HepG2 (cell line): ENCODE measurements at regions not wholly inside any gene's neighbourhood (a gene's known extent, or its start where the extent isn't known, plus 50 kb on each side); places are given as distances from the start of the nearest gene placed in this dataset.

Source experiments
- DMAP1 ChIP-seq: IDR thresholded peaks from 2 replicates; pipeline ENCODE4 v1.6.1; 2016
- DNMT3B ChIP-seq: conservative IDR thresholded peaks from 2 replicates; pipeline ENCODE4 v1.6.1; 2016; ENCODE audit warnings: missing biosample characterization, control low read depth
- EHMT2 ChIP-seq: fragments of 200-600 bp; sonication (generic); IDR thresholded peaks from 2 replicates; pipeline ENCODE4 v1.7.0; 2017; ENCODE audit warnings: antibody characterized with exemption, low read depth, low read length, borderline replicate concordance
- MYC ChIP-seq: sonication (generic); formaldehyde crosslinking; IDR thresholded peaks from 2 replicates; pipeline ENCODE4 v1.9.0; 2021; ENCODE audit warnings: missing genetic modification reagents, borderline replicate concordance
- NCOA2 ChIP-seq: sonication (generic); formaldehyde crosslinking; IDR thresholded peaks from 2 replicates; pipeline ENCODE4 v1.8.0; 2022; ENCODE audit warnings: inconsistent platforms
- NR3C1 ChIP-seq: sonication (generic); formaldehyde crosslinking; IDR thresholded peaks from 2 replicates; pipeline ENCODE4 v1.4.0; 2020; ENCODE audit warnings: missing genetic modification reagents
- RBAK ChIP-seq: sonication (generic); formaldehyde crosslinking; IDR thresholded peaks from 2 replicates; pipeline ENCODE4 v1.5.1; 2020; ENCODE audit warnings: mild to moderate bottlenecking, missing genetic modification reagents
- ZSCAN21 ChIP-seq: sonication (generic); formaldehyde crosslinking; IDR thresholded peaks from 2 replicates; pipeline ENCODE4 v1.8.0; 2022; ENCODE audit warnings: mild to moderate bottlenecking, missing genetic modification reagents, moderate library complexity, borderline replicate concordance
- TF ChIP-seq, protein P1 (sequence below): sonication (generic); formaldehyde crosslinking; conservative IDR thresholded peaks from 2 replicates; pipeline ENCODE4 v1.8.1; 2023; ENCODE audit warnings: missing genetic modification reagents
- TF ChIP-seq, protein P2 (sequence below): sonication (generic); formaldehyde crosslinking; IDR thresholded peaks from 2 replicates; pipeline ENCODE4 v1.4.0; 2020; ENCODE audit warnings: missing genetic modification reagents
- TF ChIP-seq, protein P3 (sequence below): sonication (generic); formaldehyde crosslinking; IDR thresholded peaks from 2 replicates; pipeline ENCODE4 v1.4.0; 2020; ENCODE audit warnings: missing genetic modification reagents
- TF ChIP-seq, protein P4 (sequence below): sonication (generic); formaldehyde crosslinking; IDR thresholded peaks from 2 replicates; pipeline ENCODE4 v1.8.1; 2022; ENCODE audit warnings: low read depth, mild to moderate bottlenecking, missing genetic modification reagents
- TF ChIP-seq, protein P5 (sequence below): sonication (generic); formaldehyde crosslinking; IDR thresholded peaks from 2 replicates; pipeline ENCODE4 v1.4.0; 2020; ENCODE audit warnings: missing genetic modification reagents
- TF ChIP-seq, protein P6 (sequence below): sonication (generic); formaldehyde crosslinking; conservative IDR thresholded peaks from 2 replicates; pipeline ENCODE4 v1.4.0; 2020; ENCODE audit warnings: missing genetic modification reagents
- TF ChIP-seq, protein P7 (sequence below): sonication (generic); formaldehyde crosslinking; IDR thresholded peaks from 2 replicates; pipeline ENCODE4 v1.4.0; 2020; ENCODE audit warnings: missing genetic modification reagents

DNA sequence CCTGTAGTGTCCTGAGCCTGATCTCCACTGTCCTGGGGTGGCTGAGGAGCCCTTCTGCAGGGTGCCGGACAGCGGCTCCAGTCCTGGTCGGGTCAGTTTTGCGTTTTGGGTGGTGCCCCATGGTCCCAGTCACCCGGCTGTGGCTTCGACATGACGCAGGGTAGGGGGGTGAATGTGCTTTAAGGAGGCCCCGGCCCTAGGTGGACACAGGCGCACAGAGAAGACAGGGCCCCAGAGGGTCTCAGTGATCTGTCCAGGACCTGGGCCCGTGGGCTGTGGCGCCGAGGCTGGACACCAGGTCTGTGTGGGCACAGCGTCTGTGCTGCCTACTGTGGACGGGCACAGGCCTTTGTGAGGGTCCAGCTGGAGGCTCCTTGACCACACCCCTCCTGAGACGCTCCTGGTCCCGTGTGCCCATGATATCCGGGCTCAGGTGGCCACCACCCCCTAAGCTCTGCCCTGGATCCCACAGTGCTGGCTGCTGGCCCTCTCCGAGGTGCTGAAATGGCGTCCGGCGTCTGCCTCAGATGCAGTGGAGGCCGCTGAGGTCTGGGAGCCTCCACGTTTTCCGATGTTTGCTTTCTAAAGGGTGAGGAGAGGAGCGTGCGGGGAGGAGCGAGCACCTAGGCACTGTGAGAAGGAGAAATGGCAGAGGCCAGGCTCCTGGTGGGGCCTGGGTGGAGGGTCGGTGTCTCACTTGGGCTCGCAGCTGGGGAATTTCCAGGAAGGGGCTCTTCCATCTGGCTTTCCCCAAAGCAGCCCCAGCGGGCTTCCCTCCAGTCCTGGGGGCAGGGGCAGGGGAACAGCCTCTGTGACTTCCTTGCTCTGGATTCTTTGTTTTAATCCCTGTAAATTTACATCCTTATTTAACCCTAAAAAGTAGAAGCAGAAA is 56.1 kb upstream of the ACSF3 start (continued):
- TF ChIP-seq, protein P1, sequence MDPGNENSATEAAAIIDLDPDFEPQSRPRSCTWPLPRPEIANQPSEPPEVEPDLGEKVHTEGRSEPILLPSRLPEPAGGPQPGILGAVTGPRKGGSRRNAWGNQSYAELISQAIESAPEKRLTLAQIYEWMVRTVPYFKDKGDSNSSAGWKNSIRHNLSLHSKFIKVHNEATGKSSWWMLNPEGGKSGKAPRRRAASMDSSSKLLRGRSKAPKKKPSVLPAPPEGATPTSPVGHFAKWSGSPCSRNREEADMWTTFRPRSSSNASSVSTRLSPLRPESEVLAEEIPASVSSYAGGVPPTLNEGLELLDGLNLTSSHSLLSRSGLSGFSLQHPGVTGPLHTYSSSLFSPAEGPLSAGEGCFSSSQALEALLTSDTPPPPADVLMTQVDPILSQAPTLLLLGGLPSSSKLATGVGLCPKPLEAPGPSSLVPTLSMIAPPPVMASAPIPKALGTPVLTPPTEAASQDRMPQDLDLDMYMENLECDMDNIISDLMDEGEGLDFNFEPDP (CRISPR knock-in tag), result no peak
- TF ChIP-seq, protein P2, sequence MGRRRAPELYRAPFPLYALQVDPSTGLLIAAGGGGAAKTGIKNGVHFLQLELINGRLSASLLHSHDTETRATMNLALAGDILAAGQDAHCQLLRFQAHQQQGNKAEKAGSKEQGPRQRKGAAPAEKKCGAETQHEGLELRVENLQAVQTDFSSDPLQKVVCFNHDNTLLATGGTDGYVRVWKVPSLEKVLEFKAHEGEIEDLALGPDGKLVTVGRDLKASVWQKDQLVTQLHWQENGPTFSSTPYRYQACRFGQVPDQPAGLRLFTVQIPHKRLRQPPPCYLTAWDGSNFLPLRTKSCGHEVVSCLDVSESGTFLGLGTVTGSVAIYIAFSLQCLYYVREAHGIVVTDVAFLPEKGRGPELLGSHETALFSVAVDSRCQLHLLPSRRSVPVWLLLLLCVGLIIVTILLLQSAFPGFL, result no peak
- TF ChIP-seq DMAP1 (CRISPR knock-in tag) (no peak), NR3C1 (no peak), MYC (CRISPR knock-in tag) (no peak), ZSCAN21 (CRISPR knock-in tag) (peak; percentile 42; the same call in 1 of the 2 replicates), DNMT3B (CRISPR knock-in tag) (no peak), NCOA2 (peak; percentile 51), EHMT2 (peak; percentile 69; the same call in 1 of the 2 replicates), RBAK (no peak)
- TF ChIP-seq, protein P3, sequence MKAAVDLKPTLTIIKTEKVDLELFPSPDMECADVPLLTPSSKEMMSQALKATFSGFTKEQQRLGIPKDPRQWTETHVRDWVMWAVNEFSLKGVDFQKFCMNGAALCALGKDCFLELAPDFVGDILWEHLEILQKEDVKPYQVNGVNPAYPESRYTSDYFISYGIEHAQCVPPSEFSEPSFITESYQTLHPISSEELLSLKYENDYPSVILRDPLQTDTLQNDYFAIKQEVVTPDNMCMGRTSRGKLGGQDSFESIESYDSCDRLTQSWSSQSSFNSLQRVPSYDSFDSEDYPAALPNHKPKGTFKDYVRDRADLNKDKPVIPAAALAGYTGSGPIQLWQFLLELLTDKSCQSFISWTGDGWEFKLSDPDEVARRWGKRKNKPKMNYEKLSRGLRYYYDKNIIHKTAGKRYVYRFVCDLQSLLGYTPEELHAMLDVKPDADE (CRISPR knock-in tag), result no peak
- TF ChIP-seq, protein P4, sequence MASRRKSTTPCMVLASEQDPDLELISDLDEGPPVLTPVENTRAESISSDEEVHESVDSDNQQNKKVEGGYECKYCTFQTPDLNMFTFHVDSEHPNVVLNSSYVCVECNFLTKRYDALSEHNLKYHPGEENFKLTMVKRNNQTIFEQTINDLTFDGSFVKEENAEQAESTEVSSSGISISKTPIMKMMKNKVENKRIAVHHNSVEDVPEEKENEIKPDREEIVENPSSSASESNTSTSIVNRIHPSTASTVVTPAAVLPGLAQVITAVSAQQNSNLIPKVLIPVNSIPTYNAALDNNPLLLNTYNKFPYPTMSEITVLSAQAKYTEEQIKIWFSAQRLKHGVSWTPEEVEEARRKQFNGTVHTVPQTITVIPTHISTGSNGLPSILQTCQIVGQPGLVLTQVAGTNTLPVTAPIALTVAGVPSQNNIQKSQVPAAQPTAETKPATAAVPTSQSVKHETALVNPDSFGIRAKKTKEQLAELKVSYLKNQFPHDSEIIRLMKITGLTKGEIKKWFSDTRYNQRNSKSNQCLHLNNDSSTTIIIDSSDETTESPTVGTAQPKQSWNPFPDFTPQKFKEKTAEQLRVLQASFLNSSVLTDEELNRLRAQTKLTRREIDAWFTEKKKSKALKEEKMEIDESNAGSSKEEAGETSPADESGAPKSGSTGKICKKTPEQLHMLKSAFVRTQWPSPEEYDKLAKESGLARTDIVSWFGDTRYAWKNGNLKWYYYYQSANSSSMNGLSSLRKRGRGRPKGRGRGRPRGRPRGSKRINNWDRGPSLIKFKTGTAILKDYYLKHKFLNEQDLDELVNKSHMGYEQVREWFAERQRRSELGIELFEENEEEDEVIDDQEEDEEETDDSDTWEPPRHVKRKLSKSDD, result no peak
- TF ChIP-seq, protein P5, sequence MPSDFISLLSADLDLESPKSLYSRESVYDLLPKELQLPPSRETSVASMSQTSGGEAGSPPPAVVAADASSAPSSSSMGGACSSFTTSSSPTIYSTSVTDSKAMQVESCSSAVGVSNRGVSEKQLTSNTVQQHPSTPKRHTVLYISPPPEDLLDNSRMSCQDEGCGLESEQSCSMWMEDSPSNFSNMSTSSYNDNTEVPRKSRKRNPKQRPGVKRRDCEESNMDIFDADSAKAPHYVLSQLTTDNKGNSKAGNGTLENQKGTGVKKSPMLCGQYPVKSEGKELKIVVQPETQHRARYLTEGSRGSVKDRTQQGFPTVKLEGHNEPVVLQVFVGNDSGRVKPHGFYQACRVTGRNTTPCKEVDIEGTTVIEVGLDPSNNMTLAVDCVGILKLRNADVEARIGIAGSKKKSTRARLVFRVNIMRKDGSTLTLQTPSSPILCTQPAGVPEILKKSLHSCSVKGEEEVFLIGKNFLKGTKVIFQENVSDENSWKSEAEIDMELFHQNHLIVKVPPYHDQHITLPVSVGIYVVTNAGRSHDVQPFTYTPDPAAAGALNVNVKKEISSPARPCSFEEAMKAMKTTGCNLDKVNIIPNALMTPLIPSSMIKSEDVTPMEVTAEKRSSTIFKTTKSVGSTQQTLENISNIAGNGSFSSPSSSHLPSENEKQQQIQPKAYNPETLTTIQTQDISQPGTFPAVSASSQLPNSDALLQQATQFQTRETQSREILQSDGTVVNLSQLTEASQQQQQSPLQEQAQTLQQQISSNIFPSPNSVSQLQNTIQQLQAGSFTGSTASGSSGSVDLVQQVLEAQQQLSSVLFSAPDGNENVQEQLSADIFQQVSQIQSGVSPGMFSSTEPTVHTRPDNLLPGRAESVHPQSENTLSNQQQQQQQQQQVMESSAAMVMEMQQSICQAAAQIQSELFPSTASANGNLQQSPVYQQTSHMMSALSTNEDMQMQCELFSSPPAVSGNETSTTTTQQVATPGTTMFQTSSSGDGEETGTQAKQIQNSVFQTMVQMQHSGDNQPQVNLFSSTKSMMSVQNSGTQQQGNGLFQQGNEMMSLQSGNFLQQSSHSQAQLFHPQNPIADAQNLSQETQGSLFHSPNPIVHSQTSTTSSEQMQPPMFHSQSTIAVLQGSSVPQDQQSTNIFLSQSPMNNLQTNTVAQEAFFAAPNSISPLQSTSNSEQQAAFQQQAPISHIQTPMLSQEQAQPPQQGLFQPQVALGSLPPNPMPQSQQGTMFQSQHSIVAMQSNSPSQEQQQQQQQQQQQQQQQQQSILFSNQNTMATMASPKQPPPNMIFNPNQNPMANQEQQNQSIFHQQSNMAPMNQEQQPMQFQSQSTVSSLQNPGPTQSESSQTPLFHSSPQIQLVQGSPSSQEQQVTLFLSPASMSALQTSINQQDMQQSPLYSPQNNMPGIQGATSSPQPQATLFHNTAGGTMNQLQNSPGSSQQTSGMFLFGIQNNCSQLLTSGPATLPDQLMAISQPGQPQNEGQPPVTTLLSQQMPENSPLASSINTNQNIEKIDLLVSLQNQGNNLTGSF, result peak; percentile 74; the same call in 1 of the 2 replicates
- TF ChIP-seq, protein P6, sequence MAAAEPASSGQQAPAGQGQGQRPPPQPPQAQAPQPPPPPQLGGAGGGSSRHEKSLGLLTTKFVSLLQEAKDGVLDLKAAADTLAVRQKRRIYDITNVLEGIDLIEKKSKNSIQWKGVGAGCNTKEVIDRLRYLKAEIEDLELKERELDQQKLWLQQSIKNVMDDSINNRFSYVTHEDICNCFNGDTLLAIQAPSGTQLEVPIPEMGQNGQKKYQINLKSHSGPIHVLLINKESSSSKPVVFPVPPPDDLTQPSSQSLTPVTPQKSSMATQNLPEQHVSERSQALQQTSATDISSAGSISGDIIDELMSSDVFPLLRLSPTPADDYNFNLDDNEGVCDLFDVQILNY (CRISPR knock-in tag), result no peak
- TF ChIP-seq, protein P7, sequence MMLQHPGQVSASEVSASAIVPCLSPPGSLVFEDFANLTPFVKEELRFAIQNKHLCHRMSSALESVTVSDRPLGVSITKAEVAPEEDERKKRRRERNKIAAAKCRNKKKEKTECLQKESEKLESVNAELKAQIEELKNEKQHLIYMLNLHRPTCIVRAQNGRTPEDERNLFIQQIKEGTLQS (CRISPR knock-in tag), result no peak
